ENCODE measurements at regions not wholly inside any gene's neighbourhood (a gene's known extent, or its start where the extent isn't known, plus 50 kb on each side); places are given as distances from the start of the nearest gene placed in this dataset.

DNA sequence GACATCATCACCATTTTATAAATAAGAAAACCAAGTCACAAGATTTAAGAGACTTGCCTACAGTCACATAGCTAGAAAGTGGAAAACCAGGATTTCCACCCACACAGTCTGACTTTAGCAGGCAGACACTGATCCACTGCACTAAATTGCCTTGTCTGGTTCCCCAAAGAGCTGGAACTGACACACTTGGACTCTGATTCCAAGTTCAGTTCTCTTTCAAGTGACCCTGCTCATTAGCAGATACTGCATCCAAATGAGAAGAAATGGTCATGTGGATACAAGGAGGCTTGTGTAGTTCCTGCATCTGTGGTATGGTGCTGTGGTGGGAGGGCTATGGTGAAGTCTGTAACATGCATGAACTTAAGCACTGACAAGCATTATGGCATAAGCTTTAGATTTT is 180.1 kb upstream of the MKLN1 start:
- Histone ChIP-seq H3K27me3 (replicated peaks; ENCODE audit: insufficient read depth) (no peaks in the 10 kb centered on the region), H3K36me3 (no peaks in the 10 kb centered on the region), H3K4me1 (ENCODE audit: control insufficient read depth in 1 of 2, low read depth in 2 of 2) (no peaks in the 10 kb centered on the region), H3K4me3 (no peak overlapping the region), H3K27ac (no peak overlapping the region), H3K9me3 (no peaks in the 10 kb centered on the region)
- no peak for ATAC-seq (ENCODE audit: insufficient number of reproducible peaks, low FRiP score, low read depth)
- TF ChIP-seq, protein P1, sequence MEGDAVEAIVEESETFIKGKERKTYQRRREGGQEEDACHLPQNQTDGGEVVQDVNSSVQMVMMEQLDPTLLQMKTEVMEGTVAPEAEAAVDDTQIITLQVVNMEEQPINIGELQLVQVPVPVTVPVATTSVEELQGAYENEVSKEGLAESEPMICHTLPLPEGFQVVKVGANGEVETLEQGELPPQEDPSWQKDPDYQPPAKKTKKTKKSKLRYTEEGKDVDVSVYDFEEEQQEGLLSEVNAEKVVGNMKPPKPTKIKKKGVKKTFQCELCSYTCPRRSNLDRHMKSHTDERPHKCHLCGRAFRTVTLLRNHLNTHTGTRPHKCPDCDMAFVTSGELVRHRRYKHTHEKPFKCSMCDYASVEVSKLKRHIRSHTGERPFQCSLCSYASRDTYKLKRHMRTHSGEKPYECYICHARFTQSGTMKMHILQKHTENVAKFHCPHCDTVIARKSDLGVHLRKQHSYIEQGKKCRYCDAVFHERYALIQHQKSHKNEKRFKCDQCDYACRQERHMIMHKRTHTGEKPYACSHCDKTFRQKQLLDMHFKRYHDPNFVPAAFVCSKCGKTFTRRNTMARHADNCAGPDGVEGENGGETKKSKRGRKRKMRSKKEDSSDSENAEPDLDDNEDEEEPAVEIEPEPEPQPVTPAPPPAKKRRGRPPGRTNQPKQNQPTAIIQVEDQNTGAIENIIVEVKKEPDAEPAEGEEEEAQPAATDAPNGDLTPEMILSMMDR (IDR thresholded peaks at IDR 0.05) = no peak
- DNase-seq (ENCODE audit: low spot score) = no peak

DNA sequence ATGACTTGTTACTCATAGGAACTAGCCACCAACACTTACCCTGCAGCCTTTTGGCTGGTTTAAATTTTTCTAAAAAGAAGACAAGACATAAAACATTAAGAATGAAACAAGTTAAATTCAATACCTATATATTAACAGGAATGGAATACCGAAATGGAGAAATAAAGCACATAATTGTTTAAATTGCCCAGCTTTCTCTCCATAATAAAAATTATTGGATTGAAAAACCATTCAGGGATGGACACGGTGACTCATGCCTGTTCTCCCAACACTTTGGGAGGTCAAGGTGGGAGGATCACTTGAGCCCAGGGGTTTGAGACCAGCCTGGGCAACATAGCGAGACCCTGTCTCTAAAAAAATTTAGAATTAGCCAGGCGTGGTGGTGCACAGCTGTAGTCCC is 179.4 kb upstream of the MKLN1 start:
- Histone ChIP-seq H3K9me3 (no peaks in the 10 kb centered on the region), H3K27ac (no peak overlapping the region), H3K4me1 (ENCODE audit: control insufficient read depth in 1 of 2, low read depth in 2 of 2) (no peaks in the 10 kb centered on the region), H3K4me3 (no peak overlapping the region), H3K36me3 (no peaks in the 10 kb centered on the region), H3K27me3 (replicated peaks; ENCODE audit: insufficient read depth) (no peaks in the 10 kb centered on the region)
- DNase-seq (ENCODE audit: low spot score) (no peak), ATAC-seq (ENCODE audit: insufficient number of reproducible peaks, low FRiP score, low read depth) (no peak)
- TF ChIP-seq, protein P1 (IDR thresholded peaks at IDR 0.05) = no peak

DNA sequence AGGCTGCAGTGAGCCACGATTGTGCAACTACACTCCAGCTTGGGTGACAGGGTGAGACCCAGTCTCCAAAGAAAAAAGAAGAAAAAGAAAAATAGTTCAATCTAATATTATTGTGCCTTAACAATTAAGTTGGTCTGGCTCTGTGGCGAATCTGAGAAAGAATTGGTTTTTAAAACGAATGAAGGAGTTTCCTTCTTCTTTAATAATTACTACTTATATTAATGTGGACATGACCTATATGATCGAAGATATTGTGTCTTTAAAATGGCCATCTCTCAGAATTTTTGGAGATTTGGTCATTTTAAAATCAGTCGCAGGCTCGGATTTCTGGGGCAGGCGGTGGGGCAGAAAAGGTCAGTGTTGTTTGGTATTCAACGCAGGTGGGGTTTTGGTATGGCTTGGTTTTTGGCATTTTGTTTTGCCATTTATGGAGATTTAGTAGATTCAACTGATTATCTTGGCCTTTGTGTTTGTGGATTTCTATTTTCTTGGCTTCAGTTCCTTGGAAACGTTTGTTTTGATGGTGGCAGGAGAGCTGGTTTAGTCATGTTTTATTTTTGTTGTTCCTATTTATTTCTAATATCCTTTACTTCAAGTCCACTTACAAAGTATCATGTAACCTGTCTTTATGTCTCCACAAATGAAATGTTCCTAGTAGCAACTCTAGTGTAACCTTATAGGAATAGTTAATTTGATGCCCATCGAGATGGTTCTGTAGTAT is 178.8 kb upstream of the MKLN1 start:
- ATAC-seq (ENCODE audit: insufficient number of reproducible peaks, low FRiP score, low read depth) = no peak

DNA sequence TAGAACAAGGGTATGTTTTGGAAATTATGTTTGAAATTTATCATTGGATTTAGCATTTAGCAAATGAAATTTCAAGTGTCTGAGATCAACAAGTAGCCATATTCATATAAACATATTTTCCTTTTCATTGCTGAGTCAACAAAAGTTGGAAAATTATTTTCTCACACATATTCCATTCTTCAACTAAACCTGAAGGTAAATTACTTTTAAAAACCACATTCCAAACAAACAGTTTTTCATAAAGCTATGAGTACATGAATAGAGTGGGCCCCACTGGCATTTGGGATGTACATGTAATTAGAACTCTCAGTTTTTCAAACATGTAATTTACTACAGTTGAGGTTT is 178.3 kb upstream of the MKLN1 start:
- no peak for ATAC-seq (ENCODE audit: insufficient number of reproducible peaks, low FRiP score, low read depth)
- no peak overlapping the region for H3K27ac ChIP-seq
- no peak overlapping the region for H3K4me3 ChIP-seq
- no peaks in the 10 kb centered on the region for H3K4me1 ChIP-seq (ENCODE audit: control insufficient read depth in 1 of 2, low read depth in 2 of 2)
- no peak for DNase-seq (ENCODE audit: low spot score)
- no peaks in the 10 kb centered on the region for H3K27me3 ChIP-seq (replicated peaks; ENCODE audit: insufficient read depth)
- no peaks in the 10 kb centered on the region for H3K36me3 ChIP-seq
- no peaks in the 10 kb centered on the region for H3K9me3 ChIP-seq
- TF ChIP-seq, protein P1 (IDR thresholded peaks at IDR 0.05) = no peak

More for the DNA sequence above, 178.8 kb upstream of the MKLN1 start:
- H3K27me3 ChIP-seq (replicated peaks; ENCODE audit: insufficient read depth) = no peaks in the 10 kb centered on the region
- TF ChIP-seq, protein P1 (IDR thresholded peaks at IDR 0.05) = no peak
- H3K4me1 ChIP-seq (ENCODE audit: control insufficient read depth in 1 of 2, low read depth in 2 of 2) = no peaks in the 10 kb centered on the region
- H3K9me3 ChIP-seq = no peaks in the 10 kb centered on the region
- no peaks in the 10 kb centered on the region for H3K36me3 ChIP-seq
- no peak overlapping the region for H3K4me3 ChIP-seq
- DNase-seq (ENCODE audit: low spot score) = no peak
- H3K27ac ChIP-seq = no peak overlapping the region

DNA sequence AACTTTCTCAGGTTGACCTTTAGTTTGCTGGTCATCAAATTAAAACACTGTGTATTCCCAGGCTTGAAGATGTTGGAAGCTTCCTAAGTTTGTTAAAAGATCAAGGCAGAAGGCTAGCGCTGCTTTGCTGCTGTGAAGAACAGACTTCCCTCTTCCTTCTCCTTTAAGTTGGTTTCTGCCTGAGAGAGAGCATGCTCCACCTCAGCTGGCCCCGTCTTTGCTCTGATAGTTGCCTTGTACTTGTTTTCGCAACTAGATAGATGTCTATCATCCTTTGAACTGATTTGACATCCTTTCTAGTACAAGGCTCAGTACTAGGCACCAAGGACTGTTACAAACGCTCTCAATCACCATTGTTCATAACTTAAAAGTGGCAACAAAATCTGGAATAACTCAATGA is 177.8 kb upstream of the MKLN1 start:
- H3K27ac ChIP-seq = no peak overlapping the region
- H3K36me3 ChIP-seq = no peaks in the 10 kb centered on the region
- H3K27me3 ChIP-seq (replicated peaks; ENCODE audit: insufficient read depth) = no peaks in the 10 kb centered on the region
- H3K9me3 ChIP-seq = no peaks in the 10 kb centered on the region
- TF ChIP-seq, protein P1 (IDR thresholded peaks at IDR 0.05) = no peak
- DNase-seq (ENCODE audit: low spot score) (no peak), ATAC-seq (ENCODE audit: insufficient number of reproducible peaks, low FRiP score, low read depth) (no peak)
- H3K4me1 ChIP-seq (ENCODE audit: control insufficient read depth in 1 of 2, low read depth in 2 of 2) = no peaks in the 10 kb centered on the region
- H3K4me3 ChIP-seq = no peak overlapping the region

Measured in thoracic aorta (tissue), 2 donors.